Thyroid gland (tissue), 4 donors: ENCODE measurements at regions not wholly inside any gene's neighbourhood (a gene's known extent, or its start where the extent isn't known, plus 50 kb on each side); places are given as distances from the start of the nearest gene placed in this dataset.

Source experiments
- DNase-seq, 2 donors: peaks; one replicate each; pipeline ENCODE4 v3.0.0-alpha.2; 2019
- H3K27ac ChIP-seq, 3 donors: fragments of 200-600 bp; sonication (generic); 1 replicate in 2 of 3; 2 replicates in 1 of 3; pipeline ENCODE4 v1.5.1; 2016 to 2019; ENCODE audit warnings: mild to moderate bottlenecking in 1 of 3, moderate library complexity in 1 of 3
- H3K27me3 ChIP-seq: fragments of 200-600 bp; sonication (generic); one replicate; pipeline ENCODE4 v1.5.1; 2019
- H3K36me3 ChIP-seq, 2 donors: fragments of 200-600 bp; sonication (generic); one replicate each; pipeline ENCODE4 v1.5.1; 2016 to 2019
- H3K4me1 ChIP-seq, 2 donors: fragments of 200-600 bp; sonication (generic); one replicate each; pipeline ENCODE4 v1.5.1; 2017 to 2019
- H3K4me3 ChIP-seq, 3 donors: fragments of 200-600 bp; sonication (generic); replicated peaks in 1 of 3; 1 replicate in 2 of 3; 2 replicates in 1 of 3; pipeline ENCODE4 v1.5.1; 2016; ENCODE audit warnings: mild to moderate bottlenecking in 1 of 3
- H3K9me3 ChIP-seq: fragments of 200-600 bp; sonication (generic); one replicate; pipeline ENCODE4 v1.5.1; 2017
- POLR2A ChIP-seq, 2 donors: fragments of 450-650 bp; IDR thresholded peaks; one replicate each; pipeline ENCODE4 v1.6.1; 2017; ENCODE audit warnings: antibody characterized with exemption in 2 of 2, mild to moderate bottlenecking in 2 of 2, moderate library complexity in 1 of 2
- WGBS, 2 donors: methylation state at CpG; one replicate each; pipeline ENCODE4 v1.1.5; 2017; 5-methylcytosine and 5-hydroxymethylcytosine counted together
- intact Hi-C: fragments of 100-400 bp; cut with DNase I; formaldehyde crosslinking; loops from one replicate; pipeline ENCODE4 v1.15.1; 2023
- TF ChIP-seq, protein P1 (sequence below), 6 experiments: fragments of 200-600 bp in 3 of 6; fragments of 450-650 bp in 3 of 6; sonication (generic) in 3 of 6; IDR thresholded peaks; one replicate each; pipeline ENCODE4 v1.5.1; 2016 to 2019; ENCODE audit warnings: antibody characterized with exemption in 6 of 6, mild to moderate bottlenecking in 2 of 6, inconsistent platforms in 1 of 6, moderate library complexity in 1 of 6

DNA sequence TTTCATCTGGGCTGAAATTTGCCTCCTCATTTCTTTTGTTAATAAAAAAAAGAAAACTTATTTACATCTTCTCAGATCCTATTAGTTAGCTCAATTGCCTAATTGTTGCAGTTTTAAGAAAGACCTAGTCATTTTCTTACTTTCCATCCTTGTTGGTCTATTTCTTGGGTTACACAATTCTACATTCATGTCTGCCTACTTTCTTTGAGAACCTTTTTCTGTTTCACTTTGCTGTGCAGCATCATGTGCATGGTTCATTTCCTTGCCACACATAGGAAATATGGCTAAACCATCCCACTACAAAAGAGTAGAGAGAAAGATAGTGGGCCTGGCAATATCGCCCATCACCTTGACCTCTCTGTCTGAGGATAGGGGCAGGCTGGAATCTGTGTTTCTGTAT lies 780.7 kb upstream of the FANCL start:
- no peak overlapping the region for H3K27ac ChIP-seq
- H3K27me3 ChIP-seq, result no peaks in the 10 kb centered on the region
- no peaks in the 10 kb centered on the region for H3K4me1 ChIP-seq
- TF ChIP-seq POLR2A (IDR thresholded peaks at IDR 0.05), result no peak
- TF ChIP-seq, protein P1, sequence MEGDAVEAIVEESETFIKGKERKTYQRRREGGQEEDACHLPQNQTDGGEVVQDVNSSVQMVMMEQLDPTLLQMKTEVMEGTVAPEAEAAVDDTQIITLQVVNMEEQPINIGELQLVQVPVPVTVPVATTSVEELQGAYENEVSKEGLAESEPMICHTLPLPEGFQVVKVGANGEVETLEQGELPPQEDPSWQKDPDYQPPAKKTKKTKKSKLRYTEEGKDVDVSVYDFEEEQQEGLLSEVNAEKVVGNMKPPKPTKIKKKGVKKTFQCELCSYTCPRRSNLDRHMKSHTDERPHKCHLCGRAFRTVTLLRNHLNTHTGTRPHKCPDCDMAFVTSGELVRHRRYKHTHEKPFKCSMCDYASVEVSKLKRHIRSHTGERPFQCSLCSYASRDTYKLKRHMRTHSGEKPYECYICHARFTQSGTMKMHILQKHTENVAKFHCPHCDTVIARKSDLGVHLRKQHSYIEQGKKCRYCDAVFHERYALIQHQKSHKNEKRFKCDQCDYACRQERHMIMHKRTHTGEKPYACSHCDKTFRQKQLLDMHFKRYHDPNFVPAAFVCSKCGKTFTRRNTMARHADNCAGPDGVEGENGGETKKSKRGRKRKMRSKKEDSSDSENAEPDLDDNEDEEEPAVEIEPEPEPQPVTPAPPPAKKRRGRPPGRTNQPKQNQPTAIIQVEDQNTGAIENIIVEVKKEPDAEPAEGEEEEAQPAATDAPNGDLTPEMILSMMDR (IDR thresholded peaks at IDR 0.05), result no peak
- no peaks in the 10 kb centered on the region for H3K36me3 ChIP-seq
- WGBS, 2 donors, result 90 to 91% methylated on average over 1 of the region's 1 CpG
- H3K4me3 ChIP-seq, result no peak overlapping the region
- intact Hi-C loops, result no loop called here
- H3K9me3 ChIP-seq, result no peaks in the 10 kb centered on the region
- no peak for DNase-seq

- H3K9me3 ChIP-seq, result no peaks in the 10 kb centered on the region
- no peaks in the 10 kb centered on the region for H3K36me3 ChIP-seq
- WGBS, 2 donors, result 71 to 76% methylated on average over 7 of the region's 7 CpGs
- no peaks in the 10 kb centered on the region for H3K27me3 ChIP-seq
- intact Hi-C loops, result no loop called here
- TF ChIP-seq POLR2A (IDR thresholded peaks at IDR 0.05), result no peak
- TF ChIP-seq, protein P1 (IDR thresholded peaks at IDR 0.05), result no peak
- no peaks in the 10 kb centered on the region for H3K4me1 ChIP-seq
- no peak overlapping the region for H3K4me3 ChIP-seq
- H3K27ac ChIP-seq, result no peak overlapping the region
- no peak for DNase-seq
Observed at GRCh38 chr2:59019566-59020159, 778.5 kb upstream of the FANCL start.

- Histone ChIP-seq H3K27me3 (no peaks in the 10 kb centered on the region), H3K4me1 (no peaks in the 10 kb centered on the region), H3K27ac (no peak overlapping the region), H3K9me3 (no peaks in the 10 kb centered on the region), H3K36me3 (no peaks in the 10 kb centered on the region), H3K4me3 (no peak overlapping the region)
- no peak for DNase-seq
- 91 to 93% methylated on average over 3 of the region's 3 CpGs for WGBS, 2 donors
- TF ChIP-seq, protein P1 (IDR thresholded peaks at IDR 0.05), result no peak
- TF ChIP-seq POLR2A (IDR thresholded peaks at IDR 0.05), result no peak
- intact Hi-C loops, result no loop called here
Observed at GRCh38 chr2:59018737-59019136, 777.6 kb upstream of the FANCL start.

DNA sequence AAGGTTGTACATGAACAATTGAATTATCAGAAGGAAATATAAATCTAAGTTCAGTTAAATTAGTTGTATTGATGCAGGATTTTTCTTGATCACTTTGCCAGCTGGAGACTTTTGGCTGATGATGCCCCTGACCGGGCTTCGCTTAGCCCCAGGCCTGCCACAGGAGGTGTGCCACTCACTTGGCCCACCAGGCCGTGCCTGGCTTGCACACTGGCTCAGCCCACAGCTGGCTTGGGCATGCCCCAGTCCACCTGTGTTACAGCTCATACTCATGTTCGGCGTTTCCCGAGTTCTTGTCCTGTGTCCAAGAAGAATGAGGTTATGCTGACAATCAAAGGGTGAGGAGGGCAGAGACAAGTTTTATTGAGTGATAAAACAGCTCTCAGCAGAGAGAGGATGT lies 773.9 kb upstream of the FANCL start:
- Histone ChIP-seq H3K4me1 (no peaks in the 10 kb centered on the region), H3K4me3 (no peak overlapping the region), H3K27me3 (no peaks in the 10 kb centered on the region), H3K36me3 (no peaks in the 10 kb centered on the region), H3K27ac (no peak overlapping the region), H3K9me3 (no peaks in the 10 kb centered on the region)
- intact Hi-C loops, result no loop called here
- WGBS, 2 donors, result 93 to 94% methylated on average over 6 of the region's 6 CpGs
- TF ChIP-seq POLR2A (IDR thresholded peaks at IDR 0.05), result no peak
- TF ChIP-seq, protein P1 (IDR thresholded peaks at IDR 0.05), result no peak
- DNase-seq, result no peak

DNA sequence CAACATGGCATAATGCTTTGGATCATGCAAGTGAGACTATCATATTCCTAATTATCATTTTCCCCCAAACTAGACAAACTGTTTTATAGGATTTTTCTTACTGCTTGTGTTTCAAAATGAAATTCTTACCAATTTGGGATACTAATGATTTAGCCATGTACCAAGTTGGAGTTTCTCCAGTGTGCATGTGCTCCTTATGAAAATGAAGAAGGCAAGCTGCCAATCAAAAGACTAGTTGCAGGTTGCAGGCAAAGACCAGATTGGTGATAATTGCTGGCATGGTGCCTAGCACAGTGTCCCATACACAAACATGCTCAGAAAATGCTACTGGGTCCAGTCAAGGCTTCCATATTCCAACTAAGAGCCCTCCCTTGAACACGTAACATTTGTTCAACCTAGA lies 771.8 kb upstream of the FANCL start:
- TF ChIP-seq, protein P1 (IDR thresholded peaks at IDR 0.05), result no peak
- TF ChIP-seq POLR2A (IDR thresholded peaks at IDR 0.05), result no peak
- WGBS, 2 donors, result 100% methylated on average over 1 of the region's 1 CpG

More for the DNA sequence above, 771.8 kb upstream of the FANCL start:
- DNase-seq, result no peak
- no peak overlapping the region for H3K4me3 ChIP-seq
- H3K36me3 ChIP-seq, result no peaks in the 10 kb centered on the region
- intact Hi-C loops, result no loop called here
- H3K27me3 ChIP-seq, result no peaks in the 10 kb centered on the region
- H3K9me3 ChIP-seq, result no peaks in the 10 kb centered on the region
- H3K4me1 ChIP-seq, result no peaks in the 10 kb centered on the region
- H3K27ac ChIP-seq, result no peak overlapping the region
